ENCODE measurements at regions not wholly inside any gene's neighbourhood (a gene's known extent, or its start where the extent isn't known, plus 50 kb on each side); places are given as distances from the start of the nearest gene placed in this dataset.

DNA sequence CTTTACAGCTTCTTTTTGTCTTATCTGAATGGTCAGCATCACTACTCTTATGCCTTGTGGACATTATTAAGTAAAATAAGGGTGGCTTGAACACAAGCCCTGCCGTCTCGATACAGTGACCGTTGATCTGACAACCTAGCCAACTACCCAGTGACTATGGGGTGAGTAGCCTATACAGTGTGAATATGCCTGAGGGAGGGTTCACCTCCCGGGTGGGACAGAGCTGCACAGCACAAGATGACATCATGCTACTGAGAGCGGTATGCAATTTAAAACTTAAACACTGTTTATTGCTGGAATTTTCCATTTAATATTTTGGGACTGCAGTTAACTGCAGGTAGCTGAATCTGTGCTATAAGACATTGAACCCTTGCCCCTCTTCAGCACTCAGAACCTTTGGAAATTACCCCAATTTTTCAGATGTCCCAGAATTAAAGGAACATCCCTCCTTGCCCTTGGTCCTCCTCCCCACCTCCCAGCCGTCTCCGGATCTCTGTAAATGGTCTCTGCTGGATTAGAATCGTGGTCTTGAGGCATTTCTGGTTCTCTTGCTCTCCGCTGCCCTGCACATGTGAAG lies 618.5 kb downstream of the PTPRU start:
- no peak for TF ChIP-seq KDM1A (IDR thresholded peaks at IDR 0.05; ENCODE audit: low read depth)
- TF ChIP-seq HOXA7 (CRISPR knock-in tag; IDR thresholded peaks at IDR 0.05) = no peak
- TF ChIP-seq POLR2AphosphoS2 (conservative IDR thresholded peaks at IDR 0.05; ENCODE audit: low read length) = no peak
- TF ChIP-seq HOXB13 (CRISPR knock-in tag; IDR thresholded peaks at IDR 0.05; ENCODE audit: low read depth) = no peak
- no peak for TF ChIP-seq ESRRA (IDR thresholded peaks at IDR 0.05; ENCODE audit: borderline replicate concordance, low read length)
- TF ChIP-seq, protein P1, sequence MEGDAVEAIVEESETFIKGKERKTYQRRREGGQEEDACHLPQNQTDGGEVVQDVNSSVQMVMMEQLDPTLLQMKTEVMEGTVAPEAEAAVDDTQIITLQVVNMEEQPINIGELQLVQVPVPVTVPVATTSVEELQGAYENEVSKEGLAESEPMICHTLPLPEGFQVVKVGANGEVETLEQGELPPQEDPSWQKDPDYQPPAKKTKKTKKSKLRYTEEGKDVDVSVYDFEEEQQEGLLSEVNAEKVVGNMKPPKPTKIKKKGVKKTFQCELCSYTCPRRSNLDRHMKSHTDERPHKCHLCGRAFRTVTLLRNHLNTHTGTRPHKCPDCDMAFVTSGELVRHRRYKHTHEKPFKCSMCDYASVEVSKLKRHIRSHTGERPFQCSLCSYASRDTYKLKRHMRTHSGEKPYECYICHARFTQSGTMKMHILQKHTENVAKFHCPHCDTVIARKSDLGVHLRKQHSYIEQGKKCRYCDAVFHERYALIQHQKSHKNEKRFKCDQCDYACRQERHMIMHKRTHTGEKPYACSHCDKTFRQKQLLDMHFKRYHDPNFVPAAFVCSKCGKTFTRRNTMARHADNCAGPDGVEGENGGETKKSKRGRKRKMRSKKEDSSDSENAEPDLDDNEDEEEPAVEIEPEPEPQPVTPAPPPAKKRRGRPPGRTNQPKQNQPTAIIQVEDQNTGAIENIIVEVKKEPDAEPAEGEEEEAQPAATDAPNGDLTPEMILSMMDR (IDR thresholded peaks at IDR 0.05) = no peak
- no peak for TF ChIP-seq JUNB (IDR thresholded peaks at IDR 0.05)
- TF ChIP-seq POLR2A (IDR thresholded peaks at IDR 0.05; ENCODE audit: low read length) = no peak
- no peak for TF ChIP-seq RNF2 (IDR thresholded peaks at IDR 0.05; ENCODE audit: borderline replicate concordance, low read depth)
- TF ChIP-seq, protein P2, sequence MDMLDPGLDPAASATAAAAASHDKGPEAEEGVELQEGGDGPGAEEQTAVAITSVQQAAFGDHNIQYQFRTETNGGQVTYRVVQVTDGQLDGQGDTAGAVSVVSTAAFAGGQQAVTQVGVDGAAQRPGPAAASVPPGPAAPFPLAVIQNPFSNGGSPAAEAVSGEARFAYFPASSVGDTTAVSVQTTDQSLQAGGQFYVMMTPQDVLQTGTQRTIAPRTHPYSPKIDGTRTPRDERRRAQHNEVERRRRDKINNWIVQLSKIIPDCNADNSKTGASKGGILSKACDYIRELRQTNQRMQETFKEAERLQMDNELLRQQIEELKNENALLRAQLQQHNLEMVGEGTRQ (IDR thresholded peaks at IDR 0.05) = no peak
- TF ChIP-seq MAFK (IDR thresholded peaks at IDR 0.05; ENCODE audit: partially characterized antibody) = no peak
- TF ChIP-seq SMC3 (IDR thresholded peaks at IDR 0.05) = no peak
